GM18873 (cell line): ENCODE measurements at regions not wholly inside any gene's neighbourhood (a gene's known extent, or its start where the extent isn't known, plus 50 kb on each side); places are given as distances from the start of the nearest gene placed in this dataset.
"Not testable (repeated sequence)": the region's sequence is repeated elsewhere in the genome, so short reads cannot be mapped to it uniquely, and the experiment has no call there.

Experiments used
- ATAC-seq: cut with Tn5 transposase; IDR thresholded peaks from one replicate; pipeline ENCODE4 v1.9.1; 2021; ENCODE audit warnings: mild to moderate bottlenecking, moderate library complexity, moderate number of reproducible peaks; ENCODE audit not compliant: unreplicated experiment, low FRiP score

- no peak for ATAC-seq
These were observed 75.1 kb downstream of the HAUS1 start for GRCh38 chr18:46179306-46179705.

- no peak for ATAC-seq
These were observed 78.6 kb downstream of the HAUS1 start for GRCh38 chr18:46182633-46183358.

- not testable (repeated sequence) for ATAC-seq
These were observed 80.1 kb downstream of the HAUS1 start for GRCh38 chr18:46184296-46184695.

GRCh38 chr18:46184727-46185126 is 80.5 kb downstream of the HAUS1 start:
- ATAC-seq, result no peak

GRCh38 chr18:46190667-46191066 is 86.5 kb downstream of the HAUS1 start:
- ATAC-seq, result no peak

GRCh38 chr18:46196627-46197243 is 92.5 kb downstream of the HAUS1 start:
- ATAC-seq, result no peak

GRCh38 chr18:46199515-46200147 is 95.4 kb downstream of the HAUS1 start:
- ATAC-seq, result no peak

- not testable (repeated sequence) for ATAC-seq
These were observed 96.2 kb downstream of the HAUS1 start for GRCh38 chr18:46200178-46201055.

- no peak for ATAC-seq
These were observed 100.0 kb downstream of the HAUS1 start for GRCh38 chr18:46204143-46204542.

GRCh38 chr18:46207985-46208384 is 103.8 kb downstream of the HAUS1 start:
- no peak for ATAC-seq

GRCh38 chr18:46209161-46209560 is 105.0 kb downstream of the HAUS1 start:
- no peak for ATAC-seq

- no peak for ATAC-seq
These were observed 107.6 kb downstream of the HAUS1 start for GRCh38 chr18:46211816-46212215.

GRCh38 chr18:46212398-46212797 is 108.2 kb downstream of the HAUS1 start:
- no peak for ATAC-seq

GRCh38 chr18:46213295-46213694 is 109.1 kb downstream of the HAUS1 start:
- no peak for ATAC-seq

GRCh38 chr18:46214435-46214834 is 110.2 kb downstream of the HAUS1 start:
- no peak for ATAC-seq

- ATAC-seq, result no peak
These were observed 111.9 kb downstream of the HAUS1 start for GRCh38 chr18:46215902-46216723.

- no peak for ATAC-seq
These were observed 115.9 kb downstream of the HAUS1 start for GRCh38 chr18:46220116-46220515.

- ATAC-seq, result no peak
These were observed 117.9 kb downstream of the HAUS1 start for GRCh38 chr18:46222093-46222492.

- no peak for ATAC-seq
These were observed 118.7 kb downstream of the HAUS1 start for GRCh38 chr18:46222710-46223360.
